Chondrocyte (in vitro differentiated cells): ENCODE measurements at regions not wholly inside any gene's neighbourhood (a gene's known extent, or its start where the extent isn't known, plus 50 kb on each side); places are given as distances from the start of the nearest gene placed in this dataset.
"Not testable (repeated sequence)": the region's sequence is repeated elsewhere in the genome, so short reads cannot be mapped to it uniquely, and the experiment has no call there.

Source experiments
- DNase-seq: peaks from one replicate; pipeline ENCODE4 v3.0.0; 2021; ENCODE audit warnings: mixed read lengths, low spot score
- H3K27ac Mint-ChIP-seq: one replicate; pipeline ENCODE4 v1.8.0; 2021; ENCODE audit warnings: mild to moderate bottlenecking, moderate library complexity, mixed read lengths; ENCODE audit not compliant: unreplicated experiment
- H3K27me3 Mint-ChIP-seq: 2 replicates; pipeline ENCODE4 v1.8.0; 2021; ENCODE audit warnings: low read depth, mixed read lengths
- H3K36me3 Mint-ChIP-seq: 2 replicates; pipeline ENCODE4 v1.8.0; 2021; ENCODE audit warnings: low read depth, mixed read lengths
- H3K4me1 Mint-ChIP-seq: 2 replicates; pipeline ENCODE4 v1.8.0; 2021; ENCODE audit warnings: low read depth, mild to moderate bottlenecking, mixed read lengths
- H3K4me3 Mint-ChIP-seq: one replicate; pipeline ENCODE4 v1.8.0; 2021; ENCODE audit warnings: mild to moderate bottlenecking, moderate library complexity, mixed read lengths; ENCODE audit not compliant: unreplicated experiment
- H3K9me3 Mint-ChIP-seq: 2 replicates; pipeline ENCODE4 v1.8.0; 2021; ENCODE audit warnings: low read depth, mixed read lengths
- CTCF ChIP-seq: fragments of 200-600 bp; sonication (generic); IDR thresholded peaks from 2 replicates; pipeline ENCODE4 v1.5.0; 2021; ENCODE audit warnings: antibody characterized with exemption, mild to moderate bottlenecking, moderate library complexity

DNA sequence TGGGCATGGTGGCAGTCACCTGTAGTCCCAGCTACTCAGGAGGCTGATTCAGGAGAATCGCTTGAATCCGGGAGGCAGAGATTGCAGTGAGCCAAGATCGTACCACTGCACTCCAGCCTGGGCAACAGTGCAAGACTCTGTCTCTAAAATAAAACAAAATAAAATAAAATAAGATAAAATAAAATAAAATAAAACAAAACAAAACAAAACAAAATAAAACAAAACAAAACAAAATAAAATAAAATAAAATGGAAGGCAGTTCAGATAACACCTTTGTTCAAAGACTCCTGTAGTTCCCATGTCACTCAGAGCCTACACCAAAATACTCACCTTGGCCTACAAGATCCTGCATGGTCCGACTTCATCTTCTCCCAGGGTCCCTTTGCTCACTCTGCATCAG lies 61.3 kb downstream of the SYF2 start:
- DNase-seq, H3K4me1 Mint-ChIP-seq, H3K27me3 Mint-ChIP-seq, H3K9me3 Mint-ChIP-seq, H3K27ac Mint-ChIP-seq, H3K36me3 Mint-ChIP-seq, H3K4me3 Mint-ChIP-seq: not testable (repeated sequence)

GRCh38 chr1:25170439-25170838 lies 61.9 kb downstream of the SYF2 start:
- Mint-ChIP-seq H3K9me3 (no peaks in the 10 kb centered on the region), H3K4me1 (peaks cover 5% of the 10 kb centered on the region), H3K27me3 (peaks cover 5% of the 10 kb centered on the region), H3K4me3 (no peak overlapping the region), H3K36me3 (no peaks in the 10 kb centered on the region), H3K27ac (no peak overlapping the region)
- TF ChIP-seq CTCF: no peak
- no peak for DNase-seq

DNA sequence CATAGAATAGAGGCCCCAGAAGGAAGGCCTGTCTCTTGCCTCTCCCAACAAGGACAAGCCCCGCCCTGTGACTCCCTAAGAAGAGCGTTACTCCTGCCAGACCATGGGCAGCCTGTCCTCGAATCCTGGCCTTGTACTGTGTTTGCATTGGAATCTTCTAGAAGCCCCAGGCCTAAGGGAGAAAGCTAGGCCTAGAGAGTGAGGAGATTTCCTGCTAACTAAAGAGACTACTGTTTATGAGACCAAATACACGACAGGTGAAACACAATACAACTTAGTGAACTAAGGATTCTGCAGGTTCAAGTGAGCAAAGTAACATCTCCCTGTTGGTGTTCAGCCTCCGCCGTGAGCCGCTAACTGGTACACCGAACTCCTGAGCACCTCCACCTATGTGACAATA lies 62.7 kb downstream of the SYF2 start:
- no peak for DNase-seq
- Mint-ChIP-seq H3K4me3 (no peak overlapping the region), H3K27ac (no peak overlapping the region), H3K36me3 (no peaks in the 10 kb centered on the region), H3K9me3 (peaks cover 3% of the 10 kb centered on the region), H3K27me3 (peaks cover 5% of the 10 kb centered on the region), H3K4me1 (peaks cover 5% of the 10 kb centered on the region)
- no peak for TF ChIP-seq CTCF

- Mint-ChIP-seq H3K27ac (no peak overlapping the region), H3K9me3 (peaks cover 5% of the 10 kb centered on the region), H3K36me3 (peaks cover under 1% of the 10 kb centered on the region), H3K27me3 (peaks cover 6% of the 10 kb centered on the region), H3K4me1 (peaks cover 5% of the 10 kb centered on the region), H3K4me3 (no peak overlapping the region)
- no peak for TF ChIP-seq CTCF
- no peak for DNase-seq
Observed at GRCh38 chr1:25169168-25169567, 63.1 kb downstream of the SYF2 start.

- Mint-ChIP-seq H3K27me3 (peaks cover 7% of the 10 kb centered on the region), H3K27ac (no peak overlapping the region), H3K36me3 (peaks cover 1% of the 10 kb centered on the region), H3K4me3 (no peak overlapping the region), H3K9me3 (peaks cover 5% of the 10 kb centered on the region), H3K4me1 (peaks cover 5% of the 10 kb centered on the region)
- no peak for TF ChIP-seq CTCF
- no peak for DNase-seq
Observed at GRCh38 chr1:25168193-25169071, 63.9 kb downstream of the SYF2 start.
